Activated CD4-positive, alpha-beta T cell treated with anti-CD3 and anti-CD28 coated beads, Interleukin-2, Interleukin-4, amounts not matched to agents 100 ng/mL and 50 ng/mL, durations not matched to agents 16 hours and 8 hours (primary cell): ENCODE measurements at regions not wholly inside any gene's neighbourhood (a gene's known extent, or its start where the extent isn't known, plus 50 kb on each side); places are given as distances from the start of the nearest gene placed in this dataset.

Source experiments
- DNase-seq: peaks from one replicate; pipeline ENCODE4 v3.0.0-alpha.2; 2020; ENCODE audit warnings: low spot score

GRCh38 chr9:120291050-120291449, 288.9 kb downstream of the CDK5RAP2 start:
- DNase-seq = no peak

- DNase-seq = no peak
Observed at GRCh38 chr9:120289990-120290975, 289.7 kb downstream of the CDK5RAP2 start.

GRCh38 chr9:120289098-120289497, 290.9 kb downstream of the CDK5RAP2 start:
- no peak for DNase-seq

- no peak for DNase-seq
Observed at GRCh38 chr9:120286530-120286929, 293.4 kb downstream of the CDK5RAP2 start.

- no peak for DNase-seq
Observed at GRCh38 chr9:120284821-120285220, 295.1 kb downstream of the CDK5RAP2 start.

GRCh38 chr9:120281665-120282064, 298.3 kb downstream of the CDK5RAP2 start:
- no peak for DNase-seq

GRCh38 chr9:120267929-120268328, 312.0 kb downstream of the CDK5RAP2 start:
- DNase-seq = no peak

- DNase-seq = no peak
Observed at GRCh38 chr9:120265791-120266190, 314.2 kb downstream of the CDK5RAP2 start.

GRCh38 chr9:120264528-120264927, 315.4 kb downstream of the CDK5RAP2 start:
- DNase-seq = no peak

GRCh38 chr9:120263836-120264235, 316.1 kb downstream of the CDK5RAP2 start:
- no peak for DNase-seq

GRCh38 chr9:120261419-120261818, 318.5 kb downstream of the CDK5RAP2 start:
- no peak for DNase-seq

- DNase-seq = no peak
Observed at GRCh38 chr9:120259100-120259499, 320.9 kb downstream of the CDK5RAP2 start.

GRCh38 chr9:120258096-120258495, 321.9 kb downstream of the CDK5RAP2 start:
- no peak for DNase-seq

GRCh38 chr9:120257483-120257882, 322.5 kb downstream of the CDK5RAP2 start:
- no peak for DNase-seq

- DNase-seq = no peak
Observed at GRCh38 chr9:120256146-120256545, 323.8 kb downstream of the CDK5RAP2 start.

GRCh38 chr9:120252248-120252647, 327.7 kb downstream of the CDK5RAP2 start:
- no peak for DNase-seq

- no peak for DNase-seq
Observed at GRCh38 chr9:120242116-120242811, 337.7 kb downstream of the CDK5RAP2 start.

GRCh38 chr9:120236596-120236995, 343.4 kb downstream of the CDK5RAP2 start:
- no peak for DNase-seq

GRCh38 chr9:120235081-120235480, 344.9 kb downstream of the CDK5RAP2 start:
- DNase-seq = no peak

- DNase-seq = no peak
Observed at GRCh38 chr9:120230227-120230626, 349.7 kb downstream of the CDK5RAP2 start.

GRCh38 chr9:120221844-120222243, 358.1 kb downstream of the CDK5RAP2 start:
- no peak for DNase-seq

GRCh38 chr9:120214332-120214731, 365.6 kb downstream of the CDK5RAP2 start:
- no peak for DNase-seq

- DNase-seq = no peak
Observed at GRCh38 chr9:120212853-120213200, 367.1 kb downstream of the CDK5RAP2 start.
